B cell (primary cell): ENCODE measurements at regions not wholly inside any gene's neighbourhood (a gene's known extent, or its start where the extent isn't known, plus 50 kb on each side); places are given as distances from the start of the nearest gene placed in this dataset.

Source experiments
- ATAC-seq: fragments of 200-7000 bp; cut with Tn5 transposase; one replicate; pipeline ENCODE4 v1.10.0; 2021; ENCODE audit warnings: low read depth, mild to moderate bottlenecking, moderate number of reproducible peaks, moderate library complexity
- CTCF ChIA-PET: fragments of 350-600 bp; sonication (Branson Sonifier 250); formaldehyde crosslinking; loops from one replicate; lab custom pipeline; 2021; ENCODE audit warnings: antibody characterized with exemption, inconsistent platforms; lab: Charles Lee
- POLR2A ChIA-PET: fragments of 350-600 bp; sonication (Branson Sonifier 250); formaldehyde crosslinking; loops from one replicate; lab custom pipeline; 2021; ENCODE audit warnings: antibody characterized with exemption; lab: Charles Lee
- DNase-seq: peaks from one replicate; pipeline ENCODE4 v3.0.0; 2013
- H2AFZ ChIP-seq: 2 replicates; pipeline ENCODE4 v1.6.1; 2012; ENCODE audit warnings: mild to moderate bottlenecking, low read depth, low read length; ENCODE audit not compliant: insufficient read depth, poor library complexity, severe bottlenecking
- H3K27ac ChIP-seq, 2 donors: 1 replicate in 1 of 2; 2 replicates in 1 of 2; pipeline ENCODE4 v1.5.1; 2012 to 2013; ENCODE audit warnings: low read length in 2 of 2, mild to moderate bottlenecking in 2 of 2, moderate library complexity in 1 of 2
- H3K27me3 ChIP-seq, 4 experiments: fragments of 200-600 bp in 1 of 4; sonication (generic) in 1 of 4; replicated peaks in 1 of 4; 1 replicate in 2 of 4; 2 replicates in 2 of 4; pipeline versions ENCODE4 v1.6.1 to v1.7.0; 2013 to 2016; ENCODE audit warnings: low read length in 3 of 4, mild to moderate bottlenecking in 2 of 4, mixed read lengths in 1 of 4, moderate library complexity in 1 of 4; ENCODE audit not compliant: insufficient read depth in 4 of 4, control insufficient read depth in 3 of 4; ENCODE audit errors: control extremely low read depth in 1 of 4
- H3K36me3 ChIP-seq, 2 experiments: replicated peaks in 1 of 2; 1 replicate in 1 of 2; 2 replicates in 1 of 2; pipeline versions ENCODE4 v1.6.1 to v1.7.1; 2013; ENCODE audit warnings: low read length in 1 of 2; ENCODE audit not compliant: insufficient read depth in 2 of 2, control insufficient read depth in 1 of 2; ENCODE audit errors: control extremely low read depth in 1 of 2, extremely low read depth in 1 of 2
- H3K4me1 ChIP-seq, 2 donors: fragments of 200-600 bp in 1 of 2; sonication (generic) in 1 of 2; 1 replicate in 1 of 2; 2 replicates in 1 of 2; pipeline versions ENCODE4 v1.5.1 to v1.6.1; 2013 to 2017; ENCODE audit warnings: low read length in 2 of 2; ENCODE audit not compliant: control insufficient read depth in 2 of 2, insufficient read depth in 2 of 2
- H3K4me2 ChIP-seq: replicated peaks from 2 replicates; pipeline ENCODE3; 2012; ENCODE audit warnings: mild to moderate bottlenecking, low read depth, low read length; ENCODE audit not compliant: poor library complexity, severe bottlenecking
- H3K4me3 ChIP-seq, 5 experiments: fragments of 200-600 bp in 1 of 5; sonication (generic) in 1 of 5; 1 replicate in 3 of 5; 2 replicates in 2 of 5; pipeline versions ENCODE4 v1.5.1 to v1.7.0; 2011 to 2016; ENCODE audit warnings: low read length in 4 of 5, mild to moderate bottlenecking in 4 of 5, low read depth in 2 of 5, control low read depth in 1 of 5, moderate library complexity in 1 of 5; ENCODE audit not compliant: insufficient read depth in 1 of 5; ENCODE audit errors: control extremely low read depth in 1 of 5, extremely low read depth in 1 of 5
- H3K79me2 ChIP-seq: fragments of 200-600 bp; sonication (generic); one replicate; pipeline ENCODE4 v1.6.0; 2016; ENCODE audit warnings: low read length; ENCODE audit not compliant: control insufficient read depth, insufficient read depth
- H3K9ac ChIP-seq: fragments of 200-600 bp; sonication (generic); 2 replicates; pipeline ENCODE4 v1.6.1; 2017; ENCODE audit warnings: mild to moderate bottlenecking, low read length, moderate library complexity
- H3K9me3 ChIP-seq, 3 donors: one replicate each; pipeline versions ENCODE4 v1.6.1 to v1.7.1; 2013; ENCODE audit warnings: low read length in 2 of 3; ENCODE audit not compliant: control insufficient read depth in 2 of 3, insufficient read depth in 1 of 3; ENCODE audit errors: control extremely low read depth in 1 of 3
- H4K20me1 ChIP-seq: 2 replicates; pipeline ENCODE4 v1.6.0; 2012; ENCODE audit warnings: mild to moderate bottlenecking, low read length; ENCODE audit not compliant: insufficient read depth, control insufficient read depth, poor library complexity, severe bottlenecking
- H3K27ac Mint-ChIP-seq: one replicate; pipeline ENCODE4 v1.8.0; 2021; ENCODE audit warnings: mixed read lengths
- H3K27me3 Mint-ChIP-seq: one replicate; pipeline ENCODE4 v1.8.0; 2021; ENCODE audit warnings: mixed read lengths
- H3K4me1 Mint-ChIP-seq: one replicate; pipeline ENCODE4 v1.8.0; 2021; ENCODE audit warnings: mixed read lengths
- H3K4me3 Mint-ChIP-seq: one replicate; pipeline ENCODE4 v1.8.0; 2021; ENCODE audit warnings: mixed read lengths
- H3K9me3 Mint-ChIP-seq: one replicate; pipeline ENCODE4 v1.8.0; 2022; ENCODE audit warnings: mixed read lengths; ENCODE audit not compliant: insufficient read depth
- EZH2 ChIP-seq: IDR thresholded peaks from 2 replicates; pipeline ENCODE4 v1.6.1; 2012; ENCODE audit warnings: borderline replicate concordance, low read depth, mild to moderate bottlenecking, moderate library complexity, low read length; ENCODE audit not compliant: insufficient read depth, poor library complexity, severe bottlenecking
- WGBS: methylation state at CpG from one replicate; pipeline ENCODE4 v1.1.5; 2013; ENCODE audit warnings: missing lambda C conversion rate; ENCODE audit not compliant: insufficient coverage; 5-methylcytosine and 5-hydroxymethylcytosine counted together
- intact Hi-C: fragments of 100-400 bp; cut with micrococcal nuclease; formaldehyde crosslinking; loops from one replicate; pipeline ENCODE4 v1.10.0; 2022
- TF ChIP-seq, protein P1 (sequence below): fragments of 200-600 bp; IDR thresholded peaks from one replicate; pipeline ENCODE4 v1.8.0; 2022; ENCODE audit warnings: antibody characterized with exemption, mild to moderate bottlenecking

DNA sequence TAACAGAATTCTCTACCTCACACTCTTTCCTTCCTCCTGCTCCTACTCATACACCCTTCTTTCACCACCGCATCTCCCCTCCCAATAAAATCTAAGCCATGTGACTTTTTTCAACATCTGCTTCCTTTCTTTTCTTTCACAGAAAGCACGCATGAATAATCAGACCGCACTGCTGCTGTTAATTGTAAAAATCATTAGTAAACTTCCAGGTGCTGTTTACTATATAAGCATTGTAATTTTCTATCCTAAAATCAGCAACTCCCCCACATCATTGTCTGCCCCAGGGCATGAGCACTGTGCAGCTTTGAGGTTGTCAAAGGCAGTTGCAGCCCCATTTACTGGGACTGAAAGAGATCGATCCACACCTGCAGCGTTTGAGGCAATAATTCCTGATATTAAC lies 782.6 kb upstream of the ID2 start:
- CTCF ChIA-PET, result no interaction called here
- Mint-ChIP-seq H3K9me3 (no peaks in the 10 kb centered on the region), H3K27ac (no peak overlapping the region), H3K4me3 (peak overlapping the region; percentile 4), H3K27me3 (peaks cover 22% of the 10 kb centered on the region), H3K4me1 (peaks cover 13% of the 10 kb centered on the region)
- peaks cover 0 to 4% (median 0%) of the 10 kb centered on the region in 3 donors for H3K9me3 ChIP-seq
- no peak for TF ChIP-seq EZH2
- TF ChIP-seq, protein P1, sequence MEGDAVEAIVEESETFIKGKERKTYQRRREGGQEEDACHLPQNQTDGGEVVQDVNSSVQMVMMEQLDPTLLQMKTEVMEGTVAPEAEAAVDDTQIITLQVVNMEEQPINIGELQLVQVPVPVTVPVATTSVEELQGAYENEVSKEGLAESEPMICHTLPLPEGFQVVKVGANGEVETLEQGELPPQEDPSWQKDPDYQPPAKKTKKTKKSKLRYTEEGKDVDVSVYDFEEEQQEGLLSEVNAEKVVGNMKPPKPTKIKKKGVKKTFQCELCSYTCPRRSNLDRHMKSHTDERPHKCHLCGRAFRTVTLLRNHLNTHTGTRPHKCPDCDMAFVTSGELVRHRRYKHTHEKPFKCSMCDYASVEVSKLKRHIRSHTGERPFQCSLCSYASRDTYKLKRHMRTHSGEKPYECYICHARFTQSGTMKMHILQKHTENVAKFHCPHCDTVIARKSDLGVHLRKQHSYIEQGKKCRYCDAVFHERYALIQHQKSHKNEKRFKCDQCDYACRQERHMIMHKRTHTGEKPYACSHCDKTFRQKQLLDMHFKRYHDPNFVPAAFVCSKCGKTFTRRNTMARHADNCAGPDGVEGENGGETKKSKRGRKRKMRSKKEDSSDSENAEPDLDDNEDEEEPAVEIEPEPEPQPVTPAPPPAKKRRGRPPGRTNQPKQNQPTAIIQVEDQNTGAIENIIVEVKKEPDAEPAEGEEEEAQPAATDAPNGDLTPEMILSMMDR, result no peak
- WGBS, result 0% methylated on average over 1 of the region's 5 CpGs
- H2AFZ ChIP-seq, result no peak overlapping the region
- ATAC-seq (no peak), DNase-seq (no peak)
- no peak overlapping the region for H3K4me3 ChIP-seq
- no peak overlapping the region for H3K9ac ChIP-seq
- H4K20me1 ChIP-seq, result no peaks in the 10 kb centered on the region
- intact Hi-C loops, result no loop called here
- H3K4me1 ChIP-seq, result peaks cover 8 to 13% of the 10 kb centered on the region in 2 donors
- H3K79me2 ChIP-seq, result no peaks in the 10 kb centered on the region
- no peak overlapping the region for H3K27ac ChIP-seq
- POLR2A ChIA-PET, result no interaction called here
- H3K36me3 ChIP-seq, result no peaks in the 10 kb centered on the region
- peak overlapping the region; percentile 29 for H3K4me2 ChIP-seq
- peaks cover 0 to 2% (median 1%) of the 10 kb centered on the region in 4 experiments for H3K27me3 ChIP-seq

DNA sequence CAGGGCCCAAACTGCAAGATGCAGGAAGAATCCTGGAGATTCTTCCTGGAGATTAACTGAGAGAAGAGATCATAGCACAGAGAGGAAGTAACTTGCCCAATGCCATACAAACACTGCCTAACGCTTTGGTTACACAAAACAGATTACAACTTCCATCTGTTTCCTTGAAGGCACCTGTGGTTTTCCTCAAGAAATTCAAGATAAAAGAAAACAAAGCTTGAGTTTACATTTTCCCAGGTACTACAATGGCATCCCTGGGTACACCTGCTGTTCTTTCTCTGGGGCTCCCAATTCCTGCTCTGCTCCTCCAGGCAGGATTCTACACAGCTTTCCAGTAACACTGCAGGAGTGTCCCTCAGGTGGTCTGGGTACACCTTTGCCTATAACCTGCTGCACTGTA lies 781.9 kb upstream of the ID2 start:
- TF ChIP-seq, protein P1, result no peak
- TF ChIP-seq EZH2, result no peak
- WGBS, result 25% methylated on average over 1 of the region's 1 CpG
- no peaks in the 10 kb centered on the region for H3K36me3 ChIP-seq
- DNase-seq, result no peak
- no peak overlapping the region for H3K4me2 ChIP-seq
- Mint-ChIP-seq H3K4me3 (no peak overlapping the region), H3K9me3 (no peaks in the 10 kb centered on the region), H3K27ac (no peak overlapping the region), H3K27me3 (peaks cover 26% of the 10 kb centered on the region), H3K4me1 (peaks cover 13% of the 10 kb centered on the region)
- peaks cover 8 to 13% of the 10 kb centered on the region in 2 donors for H3K4me1 ChIP-seq
- ATAC-seq, result no peak
- peaks cover 0 to 2% (median 1%) of the 10 kb centered on the region in 4 experiments for H3K27me3 ChIP-seq
- H3K27ac ChIP-seq, result no peak overlapping the region
- no peaks in the 10 kb centered on the region for H4K20me1 ChIP-seq
- H3K79me2 ChIP-seq, result no peaks in the 10 kb centered on the region
- H3K4me3 ChIP-seq, result no peak overlapping the region
- H3K9ac ChIP-seq, result no peak overlapping the region
- CTCF ChIA-PET, result no interaction called here
- intact Hi-C loops, result no loop called here
- peaks cover 0 to 4% (median 0%) of the 10 kb centered on the region in 3 donors for H3K9me3 ChIP-seq
- POLR2A ChIA-PET, result no interaction called here
- H2AFZ ChIP-seq, result no peak overlapping the region
